Fibroblast of lung (primary cell): ENCODE measurements at regions not wholly inside any gene's neighbourhood (a gene's known extent, or its start where the extent isn't known, plus 50 kb on each side); places are given as distances from the start of the nearest gene placed in this dataset.

Experiments used
- DNase-seq, 2 donors: peaks; one replicate each; pipeline versions ENCODE4 v3.0.0 to v3.0.0-alpha.2; 2010; ENCODE audit warnings: low read depth in 2 of 2
- H2AFZ ChIP-seq: 2 replicates; pipeline ENCODE4 v1.5.1; 2012; ENCODE audit warnings: low read length, control low read depth, inconsistent platforms
- H3K27ac ChIP-seq: 2 replicates; pipeline ENCODE4 v1.5.1; 2011; ENCODE audit warnings: low read length, control low read depth; ENCODE audit not compliant: insufficient read depth
- H3K27me3 ChIP-seq: 2 replicates; pipeline ENCODE4 v1.5.1; 2011; ENCODE audit warnings: mild to moderate bottlenecking, low read length; ENCODE audit not compliant: control insufficient read depth, insufficient read depth
- H3K36me3 ChIP-seq: 2 replicates; pipeline ENCODE4 v1.5.1; 2011; ENCODE audit warnings: low read length; ENCODE audit not compliant: control insufficient read depth, insufficient read depth
- H3K4me1 ChIP-seq: 2 replicates; pipeline ENCODE4 v1.5.1; 2011; ENCODE audit warnings: low read length; ENCODE audit not compliant: control insufficient read depth, insufficient read depth; ENCODE audit errors: extremely low read depth
- H3K4me2 ChIP-seq: 2 replicates; pipeline ENCODE4 v1.5.1; 2011; ENCODE audit warnings: low read length, control low read depth; ENCODE audit not compliant: insufficient read depth; ENCODE audit errors: extremely low read depth
- H3K4me3 ChIP-seq, 4 experiments: fragments of 200-600 bp in 1 of 4; sonication (generic) in 1 of 4; replicated peaks in 1 of 4; 2 replicates each; pipeline ENCODE4 v1.5.1; 2011 to 2016; ENCODE audit warnings: low read length in 4 of 4, low read depth in 3 of 4, mild to moderate bottlenecking in 3 of 4, control low read depth in 2 of 4, inconsistent platforms in 1 of 4, mixed read lengths in 1 of 4; ENCODE audit not compliant: insufficient read depth in 1 of 4; ENCODE audit errors: control extremely low read depth in 1 of 4
- H3K79me2 ChIP-seq: 2 replicates; pipeline ENCODE4 v1.5.1; 2012; ENCODE audit warnings: mild to moderate bottlenecking, low read length, inconsistent platforms; ENCODE audit not compliant: control insufficient read depth, insufficient read depth
- H3K9ac ChIP-seq: 2 replicates; pipeline ENCODE4 v1.5.1; 2011; ENCODE audit warnings: mild to moderate bottlenecking, low read length, control low read depth; ENCODE audit not compliant: insufficient read depth
- H3K9me3 ChIP-seq: 2 replicates; pipeline ENCODE4 v1.5.1; 2012; ENCODE audit warnings: low read depth, low read length; ENCODE audit not compliant: control insufficient read depth, insufficient read depth
- H4K20me1 ChIP-seq: 2 replicates; pipeline ENCODE4 v1.5.1; 2011; ENCODE audit warnings: low read length; ENCODE audit not compliant: control insufficient read depth, insufficient read depth; ENCODE audit errors: extremely low read depth
- CTCF ChIP-seq, 2 donors: IDR thresholded peaks in 1 of 2; conservative IDR thresholded peaks in 1 of 2; 1 replicate in 1 of 2; 2 replicates in 1 of 2; pipeline ENCODE4 v1.5.1; 2011 to 2012; ENCODE audit warnings: low read length in 2 of 2, control low read depth in 1 of 2, inconsistent platforms in 1 of 2, low read depth in 1 of 2, mild to moderate bottlenecking in 1 of 2
- EZH2 ChIP-seq: IDR thresholded peaks from 2 replicates; pipeline ENCODE4 v1.5.1; 2012; ENCODE audit warnings: low read length, control low read depth, mild to moderate bottlenecking; ENCODE audit errors: missing control alignments

DNA sequence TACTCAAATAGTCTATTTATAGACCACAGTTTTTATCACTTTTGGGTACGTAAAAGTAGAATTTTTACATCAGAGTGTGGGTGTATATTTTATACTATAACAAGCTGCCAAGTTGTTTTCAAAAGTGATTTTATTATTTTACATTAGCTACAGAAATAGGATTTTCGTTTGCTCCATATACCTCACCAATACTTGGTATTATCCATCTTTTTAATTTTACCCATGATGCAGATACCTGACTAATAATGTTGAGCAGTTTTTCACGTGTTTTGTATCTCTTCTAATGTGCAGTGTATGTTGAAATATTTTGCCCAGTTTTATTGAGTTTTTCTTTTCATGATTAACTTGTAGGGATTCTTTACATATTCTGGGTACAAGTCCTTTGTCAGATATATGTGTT lies 379.8 kb downstream of the MATN1 start:
- no peaks in the 10 kb centered on the region for H3K27me3 ChIP-seq
- DNase-seq, result no peak
- H3K27ac ChIP-seq, result no peak overlapping the region
- no peaks in the 10 kb centered on the region for H3K79me2 ChIP-seq
- no peak overlapping the region for H3K4me2 ChIP-seq
- TF ChIP-seq CTCF (conservative IDR thresholded peaks at IDR 0.05 in 1 of 2, IDR thresholded peaks at IDR 0.05 in 1 of 2; ENCODE audit: low read depth in 1 of 2, low read length in 2 of 2) (no peak), EZH2 (no peak)
- no peak overlapping the region for H3K4me3 ChIP-seq
- no peaks in the 10 kb centered on the region for H4K20me1 ChIP-seq
- no peak overlapping the region for H2AFZ ChIP-seq
- H3K9ac ChIP-seq, result no peak overlapping the region
- no peaks in the 10 kb centered on the region for H3K9me3 ChIP-seq
- no peaks in the 10 kb centered on the region for H3K4me1 ChIP-seq
- no peaks in the 10 kb centered on the region for H3K36me3 ChIP-seq

DNA sequence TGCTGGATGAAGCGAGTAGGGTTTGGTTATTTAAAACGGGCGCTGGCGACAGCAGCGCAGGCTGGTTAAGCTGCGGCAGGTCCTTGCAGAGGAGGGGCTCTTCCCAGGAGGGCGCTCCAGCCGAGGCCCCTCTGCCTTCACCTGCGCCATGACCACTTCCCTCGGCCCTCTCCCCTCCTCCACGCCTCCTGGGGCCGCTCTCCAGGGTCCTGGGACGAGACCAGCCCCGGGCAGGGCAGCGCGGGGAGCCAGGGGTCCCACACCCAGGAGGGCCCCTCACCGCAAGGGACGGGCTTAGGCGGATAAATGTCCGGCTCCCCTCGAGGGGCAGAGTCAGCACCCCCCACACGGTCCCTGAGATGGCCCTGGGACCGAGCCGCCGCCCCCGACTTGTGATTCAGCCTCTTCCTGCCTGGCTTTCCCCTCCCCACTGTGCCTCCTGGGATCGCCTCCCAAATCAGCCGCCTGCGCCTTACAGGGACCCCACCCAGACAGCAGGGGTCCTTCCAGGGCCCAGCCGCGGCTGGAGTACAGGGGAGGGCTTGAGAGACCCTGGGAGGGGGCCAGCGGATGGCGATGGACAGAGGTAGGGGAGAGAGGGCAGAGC lies 380.7 kb downstream of the MATN1 start:
- Histone ChIP-seq H3K27ac (no peak overlapping the region), H3K4me3 (no peak overlapping the region), H3K27me3 (no peaks in the 10 kb centered on the region), H3K4me2 (no peak overlapping the region), H3K4me1 (no peaks in the 10 kb centered on the region), H2AFZ (no peak overlapping the region), H3K9ac (no peak overlapping the region), H3K36me3 (no peaks in the 10 kb centered on the region), H4K20me1 (no peaks in the 10 kb centered on the region), H3K9me3 (no peaks in the 10 kb centered on the region), H3K79me2 (no peaks in the 10 kb centered on the region)
- no peak for TF ChIP-seq EZH2
- TF ChIP-seq CTCF (conservative IDR thresholded peaks at IDR 0.05 in 1 of 2, IDR thresholded peaks at IDR 0.05 in 1 of 2; ENCODE audit: low read depth in 1 of 2, low read length in 2 of 2), result no peak
- no peak for DNase-seq

- no peak overlapping the region for H3K4me3 ChIP-seq
- DNase-seq, result no peak
- no peak overlapping the region for H3K9ac ChIP-seq
- TF ChIP-seq CTCF (conservative IDR thresholded peaks at IDR 0.05 in 1 of 2, IDR thresholded peaks at IDR 0.05 in 1 of 2; ENCODE audit: low read depth in 1 of 2, low read length in 2 of 2) (no peak), EZH2 (no peak)
- H3K9me3 ChIP-seq, result no peaks in the 10 kb centered on the region
- H3K36me3 ChIP-seq, result no peaks in the 10 kb centered on the region
- H3K79me2 ChIP-seq, result no peaks in the 10 kb centered on the region
- H3K27me3 ChIP-seq, result no peaks in the 10 kb centered on the region
- H4K20me1 ChIP-seq, result no peaks in the 10 kb centered on the region
- no peaks in the 10 kb centered on the region for H3K4me1 ChIP-seq
- H2AFZ ChIP-seq, result no peak overlapping the region
- no peak overlapping the region for H3K4me2 ChIP-seq
- H3K27ac ChIP-seq, result no peak overlapping the region
Measured at GRCh38 chr1:30340934-30341333, 382.5 kb downstream of the MATN1 start.
